ENCODE measurements at regions not wholly inside any gene's neighbourhood (a gene's known extent, or its start where the extent isn't known, plus 50 kb on each side); places are given as distances from the start of the nearest gene placed in this dataset.
"Not testable (repeated sequence)": the region's sequence is repeated elsewhere in the genome, so short reads cannot be mapped to it uniquely, and the experiment has no call there.

DNA sequence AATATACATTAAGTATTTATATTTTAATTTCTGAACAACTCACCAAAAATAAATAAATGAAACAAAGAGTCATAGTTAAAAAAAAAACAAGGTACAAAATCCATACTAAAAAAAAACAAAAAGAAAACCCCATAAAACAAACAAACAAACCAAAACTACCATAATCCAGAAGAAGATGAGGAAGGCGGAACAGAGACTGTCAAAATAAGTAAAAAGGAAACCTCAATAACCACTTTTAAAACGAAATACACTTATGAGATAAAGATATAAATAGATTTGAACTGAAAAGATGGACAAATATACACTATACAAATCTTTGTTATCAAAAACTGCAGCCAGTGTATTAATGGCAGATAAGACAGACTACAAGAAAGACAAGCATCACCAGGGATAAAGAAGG lies 98.2 kb downstream of the POTEB2 start:
- not testable (repeated sequence) for TF ChIP-seq CTCF (IDR thresholded peaks at IDR 0.05); ZFX (IDR thresholded peaks at IDR 0.05; ENCODE audit: borderline replicate concordance)

Measured in 22Rv1 (cell line).